ENCODE measurements at regions not wholly inside any gene's neighbourhood (a gene's known extent, or its start where the extent isn't known, plus 50 kb on each side); places are given as distances from the start of the nearest gene placed in this dataset.

GRCh38 chr5:124262991-124263571 lies 483.4 kb downstream of the ZNF608 start (continued):
- no peak for TF ChIP-seq CTCF (IDR thresholded peaks at IDR 0.05; ENCODE audit: control extremely low read depth in 1 of 3, insufficient read depth in 1 of 3, low read depth in 1 of 3, low read length in 3 of 3)
- TF ChIP-seq RFX5 (IDR thresholded peaks at IDR 0.05; ENCODE audit: borderline replicate concordance, low read depth, low read length) = no peak
- no peak for TF ChIP-seq CREB1 (IDR thresholded peaks at IDR 0.05)
- TF ChIP-seq HDAC2 (IDR thresholded peaks at IDR 0.05; ENCODE audit: borderline replicate concordance in 1 of 2, low read depth in 2 of 2, low read length in 2 of 2) = no peak
- no peak for TF ChIP-seq SP4 (IDR thresholded peaks at IDR 0.05; ENCODE audit: low read length)
- no peak for TF ChIP-seq CBX8 (IDR thresholded peaks at IDR 0.05; ENCODE audit: borderline replicate concordance, low read depth, low read length)
- TF ChIP-seq KDM5A (IDR thresholded peaks at IDR 0.05; ENCODE audit: low read length) = no peak
- no peak for TF ChIP-seq TCF12 (IDR thresholded peaks at IDR 0.05; ENCODE audit: low read depth, low read length)
- TF ChIP-seq MAFK (IDR thresholded peaks at IDR 0.05; ENCODE audit: low read depth, low read length) = no peak
- TF ChIP-seq SUZ12 (IDR thresholded peaks at IDR 0.05; ENCODE audit: low read length) = no peak

Measured in H1 (cell line).